A549 (cell line): ENCODE measurements at regions not wholly inside any gene's neighbourhood (a gene's known extent, or its start where the extent isn't known, plus 50 kb on each side); places are given as distances from the start of the nearest gene placed in this dataset.

ENCODE experiments used
- EP300 ChIP-seq, 2 experiments: fragments of >200 bp; sonication (Bioruptor Twin); formaldehyde crosslinking; IDR thresholded peaks; 2 replicates in 1 of 2; 3 replicates in 1 of 2; pipeline ENCODE4 v1.6.1; 2016 to 2017
- ESRRA ChIP-seq: fragments of 150-350 bp; IDR thresholded peaks from 2 replicates; pipeline ENCODE4 v1.6.1; 2014; ENCODE audit warnings: mild to moderate bottlenecking, low read length, borderline replicate concordance
- MYC ChIP-seq: IDR thresholded peaks from 2 replicates; pipeline ENCODE4 v1.6.1; 2012; ENCODE audit warnings: mild to moderate bottlenecking, inconsistent platforms, low read length, improper control_type of control experiment, borderline replicate concordance
- SMC3 ChIP-seq: fragments of >200 bp; sonication (Bioruptor Twin); formaldehyde crosslinking; IDR thresholded peaks from 3 replicates; pipeline ENCODE4 v1.6.1; 2018; ENCODE audit warnings: inconsistent platforms
- TFCP2L1 ChIP-seq: fragments of 250-450 bp; sonication (Bioruptor Pico); IDR thresholded peaks from 2 replicates; pipeline ENCODE4 v1.5.0; 2021; ENCODE audit warnings: mild to moderate bottlenecking
- ZFP36 ChIP-seq: fragments of 450-650 bp; IDR thresholded peaks from 2 replicates; pipeline ENCODE4 v1.6.1; 2014; ENCODE audit warnings: borderline replicate concordance; ENCODE audit not compliant: partially characterized antibody
- TF ChIP-seq, protein P1 (sequence below): fragments of >200 bp; sonication (Bioruptor Twin); formaldehyde crosslinking; IDR thresholded peaks from 3 replicates; pipeline ENCODE4 v1.5.1; 2016

- TF ChIP-seq, protein P1, sequence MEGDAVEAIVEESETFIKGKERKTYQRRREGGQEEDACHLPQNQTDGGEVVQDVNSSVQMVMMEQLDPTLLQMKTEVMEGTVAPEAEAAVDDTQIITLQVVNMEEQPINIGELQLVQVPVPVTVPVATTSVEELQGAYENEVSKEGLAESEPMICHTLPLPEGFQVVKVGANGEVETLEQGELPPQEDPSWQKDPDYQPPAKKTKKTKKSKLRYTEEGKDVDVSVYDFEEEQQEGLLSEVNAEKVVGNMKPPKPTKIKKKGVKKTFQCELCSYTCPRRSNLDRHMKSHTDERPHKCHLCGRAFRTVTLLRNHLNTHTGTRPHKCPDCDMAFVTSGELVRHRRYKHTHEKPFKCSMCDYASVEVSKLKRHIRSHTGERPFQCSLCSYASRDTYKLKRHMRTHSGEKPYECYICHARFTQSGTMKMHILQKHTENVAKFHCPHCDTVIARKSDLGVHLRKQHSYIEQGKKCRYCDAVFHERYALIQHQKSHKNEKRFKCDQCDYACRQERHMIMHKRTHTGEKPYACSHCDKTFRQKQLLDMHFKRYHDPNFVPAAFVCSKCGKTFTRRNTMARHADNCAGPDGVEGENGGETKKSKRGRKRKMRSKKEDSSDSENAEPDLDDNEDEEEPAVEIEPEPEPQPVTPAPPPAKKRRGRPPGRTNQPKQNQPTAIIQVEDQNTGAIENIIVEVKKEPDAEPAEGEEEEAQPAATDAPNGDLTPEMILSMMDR: no peak
- TF ChIP-seq MYC (no peak), EP300 (IDR thresholded peaks at IDR 0.05) (no peak), TFCP2L1 (CRISPR knock-in tag) (no peak), SMC3 (no peak), ESRRA (no peak), ZFP36 (no peak)
Measured at GRCh38 chrX:20585782-20586181, 319.1 kb upstream of the RPS6KA3 start.
